ENCODE measurements at regions not wholly inside any gene's neighbourhood (a gene's known extent, or its start where the extent isn't known, plus 50 kb on each side); places are given as distances from the start of the nearest gene placed in this dataset.
A peak's percentile ranks its signal among the peaks of the same experiment; 100 is the strongest.

DNA sequence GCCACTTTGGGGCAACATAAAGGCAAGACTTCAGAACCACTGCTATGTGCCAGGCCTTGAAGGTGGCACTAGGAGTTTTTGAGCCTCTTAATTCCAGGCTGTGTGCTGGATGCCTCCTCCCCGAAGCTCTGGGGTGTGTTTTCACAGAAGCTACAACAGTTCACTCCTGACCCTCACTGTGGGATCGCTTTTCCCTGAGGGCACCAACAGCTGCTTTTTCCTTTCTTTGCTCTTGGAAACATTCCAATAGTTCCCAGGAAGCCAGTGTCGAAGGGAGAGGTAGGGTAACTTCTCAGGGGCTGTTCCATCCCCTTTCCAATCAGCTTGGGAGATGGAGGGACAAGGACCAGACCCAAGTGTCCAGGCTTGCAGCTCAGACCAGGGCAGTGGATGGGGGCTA is 153.4 kb downstream of the C1orf94 start:
- DNase-seq (ENCODE audit: low spot score) = no peak

DNA sequence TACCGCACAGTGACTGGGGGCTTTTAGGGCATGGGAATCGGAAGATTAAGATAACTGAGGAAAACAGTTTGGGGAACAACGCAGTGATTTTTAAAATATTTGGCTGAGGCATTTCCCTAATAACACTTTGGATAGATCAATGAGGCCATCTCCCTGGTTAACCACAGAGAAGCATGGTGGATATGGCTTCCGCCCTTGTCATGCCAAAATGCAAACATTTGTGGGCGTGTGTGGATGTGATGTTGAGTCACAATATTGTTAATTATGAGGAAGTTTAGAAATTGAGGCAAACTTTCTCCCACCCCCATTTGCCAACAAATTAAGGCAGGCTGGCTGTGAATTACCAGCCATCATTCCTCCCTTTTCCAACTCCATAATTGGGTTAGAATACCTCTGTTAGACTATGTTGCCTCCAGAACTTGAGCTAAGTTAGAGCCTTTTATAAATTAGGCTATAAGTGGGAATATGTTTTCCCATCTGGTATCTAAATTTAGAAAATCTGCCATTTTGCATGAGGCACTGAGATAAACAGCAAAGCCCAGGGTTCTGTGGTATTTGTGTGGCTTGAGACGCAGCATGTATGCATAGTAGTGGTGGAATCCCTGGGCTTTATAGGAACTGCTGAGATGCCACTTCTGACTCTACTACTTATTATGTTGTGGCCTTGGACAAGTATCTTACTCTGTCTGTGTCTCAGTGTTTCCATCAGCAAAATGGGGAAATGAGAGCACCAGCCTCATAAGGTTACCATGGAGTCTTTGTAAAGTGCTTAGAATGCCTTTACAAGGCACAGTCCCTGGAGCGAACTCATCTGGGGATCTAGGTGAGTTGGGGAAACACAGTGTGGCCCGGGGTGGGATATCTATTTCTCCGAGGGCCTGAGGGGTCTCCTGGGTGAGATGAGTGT is 154.6 kb downstream of the C1orf94 start:
- DNase-seq (ENCODE audit: low spot score) = peak; percentile 51

DNA sequence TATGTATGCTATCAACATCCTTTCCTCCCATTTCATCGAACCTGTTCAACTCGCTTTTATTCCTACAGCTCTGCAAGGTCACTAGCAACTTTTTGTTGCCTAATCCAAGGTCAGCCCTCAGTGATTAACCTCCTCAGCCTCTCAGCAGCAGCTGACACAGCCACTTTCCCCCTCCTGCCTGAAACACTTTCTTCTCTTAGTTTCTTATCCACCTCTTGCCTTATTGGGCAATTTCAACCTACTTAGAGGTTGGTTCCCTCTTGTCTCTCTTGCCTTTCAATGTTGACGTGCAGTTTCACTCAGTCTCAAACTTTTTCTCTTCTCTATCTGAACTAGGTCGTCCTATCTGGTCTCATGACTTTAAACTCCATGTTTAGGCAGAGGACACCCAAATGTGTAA is 156.3 kb downstream of the C1orf94 start:
- no peak for DNase-seq (ENCODE audit: low spot score)

DNA sequence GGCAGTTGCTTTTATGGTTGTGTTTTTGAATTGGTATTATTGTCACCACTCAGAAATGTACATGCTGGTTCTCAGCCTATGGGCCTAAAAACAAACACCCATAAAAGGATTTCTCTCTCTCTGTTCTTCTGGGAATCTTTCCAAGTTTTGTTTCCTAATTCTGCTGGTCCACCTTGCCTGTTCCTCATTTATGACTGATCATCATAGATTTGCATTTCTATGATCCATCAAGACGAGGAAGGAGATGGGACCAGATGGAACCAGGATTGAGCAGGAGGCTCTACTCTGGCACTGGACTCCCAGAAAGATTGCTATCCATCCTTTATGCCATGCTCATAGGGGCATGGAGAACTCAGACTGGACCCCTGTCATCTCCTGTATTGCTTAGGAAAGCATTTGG is 162.2 kb downstream of the C1orf94 start:
- DNase-seq (ENCODE audit: low spot score) = no peak

DNA sequence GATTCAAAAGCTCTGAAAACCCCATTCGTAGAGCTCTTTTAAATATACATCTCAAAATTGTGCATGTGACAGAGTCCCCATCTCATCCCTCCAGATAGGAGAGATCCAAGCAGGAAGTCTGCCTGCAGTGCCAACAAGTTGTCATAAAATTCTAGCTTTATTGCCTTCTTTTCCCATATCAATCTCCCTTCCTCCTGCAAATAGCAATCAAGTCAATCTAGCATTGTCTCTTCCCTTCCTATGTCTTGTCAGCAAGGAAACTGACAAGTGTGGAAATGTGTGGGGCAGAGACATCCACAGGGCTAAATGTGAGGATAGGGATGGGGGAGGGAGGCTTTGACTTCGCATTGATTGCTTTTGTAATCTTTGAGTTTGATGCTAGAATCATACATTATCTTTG is 165.2 kb downstream of the C1orf94 start:
- no peak for DNase-seq (ENCODE audit: low spot score)

DNA sequence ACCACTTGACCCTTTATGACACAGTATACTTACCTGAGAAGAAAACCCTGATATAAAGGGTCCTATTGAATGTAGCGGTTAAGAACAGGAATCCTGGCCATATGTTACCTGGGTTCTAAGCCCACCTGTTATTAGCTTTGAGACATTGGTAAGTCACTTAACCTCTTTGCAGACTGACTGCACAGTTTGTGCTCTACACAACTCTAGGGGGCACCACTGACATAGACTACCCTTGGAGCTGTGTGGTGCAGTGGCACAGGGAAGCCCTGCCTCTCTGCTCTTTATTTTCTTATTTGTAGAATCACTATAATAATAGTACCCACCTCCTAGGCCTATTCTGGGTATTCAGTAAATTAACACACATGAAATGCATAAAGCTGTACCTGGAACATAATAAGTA is 165.6 kb downstream of the C1orf94 start:
- DNase-seq (ENCODE audit: low spot score) = no peak

DNA sequence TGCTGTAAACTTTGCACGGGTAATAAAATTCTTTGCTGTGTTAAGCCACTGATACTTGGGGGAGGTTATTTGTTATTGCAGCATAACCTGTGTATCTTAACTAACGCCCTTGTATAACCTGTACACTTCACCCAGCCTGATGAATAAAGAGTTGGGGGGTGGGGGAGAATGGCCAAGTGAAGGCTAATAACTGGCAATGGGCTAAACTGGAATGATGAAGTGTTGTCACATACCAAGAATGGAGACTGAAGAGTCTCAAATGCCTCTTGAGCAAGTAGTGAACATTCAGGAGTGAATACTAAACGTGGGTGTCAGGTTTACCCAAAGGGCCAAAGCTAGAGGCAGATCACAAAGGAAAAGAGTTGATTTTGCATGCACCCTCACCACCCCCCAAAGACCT is 169.4 kb downstream of the C1orf94 start:
- no peak for DNase-seq (ENCODE audit: low spot score)

DNA sequence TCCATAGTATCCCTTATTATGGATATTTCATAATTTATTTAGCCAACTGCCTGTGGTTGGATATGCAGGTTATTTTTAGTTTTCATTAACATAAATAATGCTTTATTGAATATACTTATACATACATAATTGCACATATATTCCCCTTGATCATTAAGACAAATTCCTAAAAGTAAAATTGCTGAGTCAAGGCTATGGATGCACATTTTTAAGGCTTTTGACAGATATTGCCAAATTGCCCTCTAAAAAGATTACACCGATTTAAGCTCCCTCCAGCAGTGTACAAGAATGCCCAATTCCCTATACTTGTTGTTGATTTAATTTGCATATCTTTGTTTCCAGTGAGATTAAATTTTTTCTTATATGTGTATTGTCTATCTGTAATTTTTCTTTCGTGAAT is 176.7 kb downstream of the C1orf94 start:
- no peak for DNase-seq (ENCODE audit: low spot score)

DNA sequence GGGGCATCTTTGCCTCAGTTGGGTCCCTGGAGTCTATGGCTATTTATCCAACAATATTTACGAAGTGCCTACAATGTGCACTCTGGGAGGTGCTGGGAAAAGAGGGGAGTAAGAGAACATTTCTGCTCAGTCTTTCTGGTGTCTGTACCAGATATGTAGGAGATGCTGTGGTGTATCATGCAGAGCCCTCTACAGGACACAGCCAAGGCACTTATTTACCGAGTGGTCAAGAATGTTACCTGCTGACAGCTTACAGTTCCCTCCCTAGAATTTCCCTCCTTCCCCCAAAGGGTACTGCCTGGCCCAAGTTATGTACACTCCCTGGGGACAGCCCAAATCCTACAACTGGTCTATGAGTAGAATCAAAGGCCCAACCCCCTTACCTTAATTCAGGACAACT is 177.7 kb downstream of the C1orf94 start:
- no peak for DNase-seq (ENCODE audit: low spot score)

DNA sequence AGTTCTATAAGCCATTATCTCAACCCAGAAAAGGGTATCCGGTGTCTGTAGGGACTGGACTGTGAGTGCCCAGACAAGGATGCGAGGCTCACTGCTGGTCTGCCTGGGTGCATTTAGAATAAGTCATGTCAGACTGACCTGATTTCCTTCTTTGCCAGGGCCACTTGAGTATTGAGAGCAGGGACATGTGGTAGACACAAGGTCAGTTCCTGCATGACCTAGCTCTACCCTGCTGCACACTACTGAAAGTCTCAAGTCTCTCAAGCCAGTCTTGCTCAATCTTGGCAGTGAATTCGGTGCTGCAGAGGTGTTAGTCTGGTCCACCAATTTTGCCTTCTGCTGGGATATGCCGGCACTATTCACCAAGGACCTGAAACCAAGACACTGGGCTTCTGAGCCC is 180.1 kb downstream of the C1orf94 start:
- DNase-seq (ENCODE audit: low spot score) = no peak

DNA sequence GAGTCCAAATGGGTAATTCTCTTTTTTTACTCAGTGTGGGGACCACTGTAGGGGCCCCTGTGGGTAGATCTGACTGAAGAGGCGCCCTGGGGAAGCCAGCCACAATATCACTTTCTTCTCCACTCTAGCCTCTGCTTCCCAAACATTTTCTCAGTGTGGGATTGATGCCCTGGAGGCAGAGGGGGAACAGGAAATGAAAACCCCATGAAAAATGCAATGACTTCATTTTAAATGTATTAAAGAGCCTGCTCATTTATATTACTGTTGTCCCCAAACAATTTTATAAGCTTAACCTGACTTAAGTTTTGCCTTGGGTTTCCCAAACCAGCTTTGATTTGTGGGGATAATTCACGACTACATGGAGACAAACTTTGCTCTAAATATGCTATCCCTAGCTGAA is 181.9 kb downstream of the C1orf94 start:
- DNase-seq (ENCODE audit: low spot score) = no peak

DNA sequence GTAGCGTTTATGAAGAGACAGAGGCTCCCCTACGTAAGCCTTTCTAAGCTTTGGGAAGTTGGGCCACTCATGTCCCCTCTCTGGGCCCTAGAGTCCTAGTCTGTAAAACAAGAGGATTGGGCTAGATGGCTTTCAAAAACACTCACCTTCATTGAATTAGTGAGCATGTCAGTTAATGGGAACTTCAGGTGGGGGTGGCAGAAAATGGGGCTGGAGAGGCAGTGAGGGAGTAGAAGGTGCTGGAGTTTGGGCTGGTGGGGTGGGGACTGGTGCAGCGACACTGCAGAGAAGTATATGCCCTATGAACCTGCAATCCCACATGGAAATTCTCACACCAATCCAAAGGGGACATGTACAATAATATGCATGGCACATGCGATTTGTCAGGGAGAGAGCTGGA is 182.7 kb downstream of the C1orf94 start:
- DNase-seq (ENCODE audit: low spot score) = no peak

DNA sequence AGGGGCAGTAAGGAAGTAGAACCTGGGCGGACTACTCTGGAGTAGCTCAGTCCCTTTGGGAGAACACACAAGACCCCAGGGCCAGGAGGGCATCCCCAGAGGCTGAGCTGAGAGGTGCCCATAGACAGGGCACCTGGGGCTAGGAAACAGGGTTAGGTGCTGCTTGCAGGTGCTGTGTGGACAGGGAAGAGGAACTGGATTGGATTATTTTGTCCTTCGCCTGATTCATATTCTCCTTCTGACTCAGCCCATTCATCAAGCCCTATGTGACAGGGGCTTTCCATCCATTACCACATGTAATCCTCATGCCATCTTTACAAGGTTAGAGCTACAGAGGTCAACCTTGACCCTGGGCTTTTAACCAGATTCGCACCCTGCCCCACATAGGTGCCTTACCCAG is 183.9 kb downstream of the C1orf94 start:
- no peak for DNase-seq (ENCODE audit: low spot score)

DNA sequence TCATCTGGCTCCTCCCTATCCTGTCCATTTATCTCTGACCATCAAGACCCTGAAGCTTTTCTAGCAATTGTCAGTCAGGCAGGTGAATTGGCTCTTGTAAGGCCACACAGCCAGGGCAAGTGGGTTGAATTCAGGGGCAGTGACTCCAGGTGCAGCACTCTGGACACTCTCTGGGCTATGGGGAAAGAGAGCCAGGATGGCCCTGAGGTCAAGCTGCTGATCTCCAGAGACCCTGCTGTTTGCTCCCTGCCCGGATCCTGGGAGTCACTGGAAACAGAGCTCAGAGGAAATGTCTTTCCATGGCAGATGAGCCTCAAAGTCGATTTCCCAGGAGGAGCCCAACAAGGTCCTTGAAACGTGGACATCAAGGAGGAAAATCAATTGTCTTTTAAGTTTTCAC is 184.4 kb downstream of the C1orf94 start:
- no peak for DNase-seq (ENCODE audit: low spot score)

DNA sequence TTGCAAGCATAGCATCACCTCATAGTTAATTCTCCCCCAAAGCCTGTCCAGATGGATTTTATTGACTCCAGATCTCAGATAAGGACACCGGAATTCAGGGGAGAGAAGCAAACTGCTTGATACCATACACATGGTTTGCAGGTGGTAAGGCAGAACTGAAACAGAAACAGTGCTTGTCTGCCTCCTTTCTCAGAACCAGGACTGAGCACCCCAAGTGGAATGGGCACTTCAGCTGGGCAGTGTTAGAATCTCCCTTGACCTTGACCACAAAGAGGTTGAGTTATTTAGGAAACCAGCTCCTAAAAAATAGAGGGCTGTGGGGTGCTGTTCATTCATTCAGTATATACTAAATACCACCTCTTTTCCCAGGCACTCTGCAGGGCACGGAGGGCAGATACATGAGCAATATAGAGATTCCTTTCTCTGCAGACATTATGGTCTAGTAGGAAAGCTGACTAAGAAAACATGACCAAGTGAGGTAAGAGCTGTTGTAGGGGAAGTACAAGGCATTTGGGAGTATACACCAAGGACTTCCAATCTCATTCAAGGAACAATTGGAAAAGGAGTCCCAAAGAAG is 185.2 kb downstream of the C1orf94 start:
- peak; percentile 3 for DNase-seq (ENCODE audit: low spot score)

DNA sequence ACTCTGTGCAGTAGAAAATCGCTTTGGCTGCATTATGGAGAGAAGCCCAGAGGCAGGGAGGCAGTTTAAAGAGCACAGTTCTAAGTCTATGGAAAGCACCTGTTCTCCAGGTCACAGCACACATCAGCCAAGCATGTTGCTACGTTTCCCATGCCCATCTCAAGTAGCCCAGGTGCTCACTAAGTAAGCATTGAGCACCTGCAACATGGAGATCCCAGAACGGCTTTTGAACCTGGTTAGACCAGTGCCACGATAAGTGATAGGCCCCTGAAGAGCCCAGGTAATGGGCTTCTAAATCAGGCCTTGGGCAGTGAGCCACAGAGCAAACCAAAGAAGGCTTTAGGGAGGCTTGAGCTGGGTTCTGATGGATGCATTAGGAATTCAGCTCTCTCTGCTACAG is 186.2 kb downstream of the C1orf94 start:
- DNase-seq (ENCODE audit: low spot score) = no peak

DNA sequence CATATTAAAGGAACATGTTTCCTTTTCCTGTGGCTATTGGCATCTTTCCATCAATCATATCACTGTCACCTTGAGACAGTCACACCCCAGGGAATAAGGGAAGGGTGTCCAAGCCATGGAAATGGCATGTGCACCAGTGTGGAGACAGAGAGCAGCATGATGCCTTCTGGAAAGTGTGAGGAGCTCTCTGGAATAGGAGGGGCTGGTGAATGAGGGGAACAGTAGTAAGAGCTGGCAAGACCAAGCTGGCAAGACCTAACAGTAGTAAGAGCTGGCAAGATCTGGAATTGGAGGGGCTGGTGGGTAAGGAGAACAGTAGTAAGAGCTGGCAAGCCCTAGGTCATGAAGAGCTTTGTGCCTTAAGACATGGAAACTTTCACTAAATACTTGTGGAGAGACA is 186.7 kb downstream of the C1orf94 start:
- DNase-seq (ENCODE audit: low spot score) = no peak

DNA sequence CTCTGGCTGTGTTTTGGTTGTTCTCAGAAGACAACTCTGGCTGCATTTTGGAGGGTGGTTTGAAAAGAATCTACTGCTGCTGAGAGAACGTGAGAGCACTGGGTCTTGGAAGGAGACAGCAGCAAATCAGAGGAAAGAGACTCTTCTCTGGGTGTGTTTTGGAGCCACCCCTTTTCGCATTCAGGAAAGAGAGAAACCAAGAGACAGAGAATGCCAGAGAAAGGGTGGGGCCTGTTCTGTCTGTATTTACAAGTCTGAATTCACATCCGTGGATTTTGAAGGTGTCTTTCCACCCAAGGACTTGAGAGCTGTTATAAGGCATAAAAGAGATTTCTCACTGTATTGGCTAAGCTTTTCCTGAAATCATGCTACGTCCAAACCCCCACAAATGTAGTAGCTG is 187.2 kb downstream of the C1orf94 start:
- no peak for DNase-seq (ENCODE audit: low spot score)

DNA sequence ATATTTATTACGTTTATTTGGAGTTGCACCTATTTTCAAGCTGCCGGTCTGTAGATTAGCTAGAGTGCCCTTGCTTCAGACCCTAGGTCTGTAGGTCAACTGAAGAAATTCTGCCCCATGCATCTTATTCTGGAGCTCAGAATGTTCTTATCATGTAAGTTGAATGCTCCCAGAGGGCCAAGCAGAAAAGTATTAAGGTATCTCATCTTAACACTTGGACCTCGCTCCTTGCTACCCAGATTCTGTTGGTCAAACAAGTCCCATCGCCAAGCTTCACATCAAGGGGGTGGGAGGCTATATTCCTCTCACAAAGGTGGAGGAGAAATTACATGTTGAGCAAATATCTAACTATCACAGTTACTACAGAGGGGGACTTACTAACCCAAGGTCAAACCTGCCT is 187.7 kb downstream of the C1orf94 start:
- no peak for DNase-seq (ENCODE audit: low spot score)

DNA sequence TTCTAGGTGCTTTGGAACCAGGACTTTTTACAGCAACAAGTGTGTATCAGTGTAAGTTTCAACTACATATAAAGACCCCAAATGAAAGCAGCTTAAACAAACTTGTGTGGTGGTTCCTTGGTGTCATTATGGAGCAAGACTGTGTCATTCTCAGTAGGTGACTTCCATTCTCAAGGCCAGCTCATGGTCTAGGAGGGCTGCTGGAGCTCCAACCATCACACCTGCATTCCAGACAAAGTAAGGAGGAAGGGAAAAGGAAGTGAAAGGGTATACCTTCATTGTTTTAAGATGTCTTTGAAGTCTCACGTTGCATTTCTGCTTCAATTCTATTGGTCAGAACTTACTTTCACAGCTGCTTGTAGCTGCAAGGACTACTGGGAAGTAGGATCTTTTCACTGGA is 188.6 kb downstream of the C1orf94 start:
- DNase-seq (ENCODE audit: low spot score) = no peak

DNA sequence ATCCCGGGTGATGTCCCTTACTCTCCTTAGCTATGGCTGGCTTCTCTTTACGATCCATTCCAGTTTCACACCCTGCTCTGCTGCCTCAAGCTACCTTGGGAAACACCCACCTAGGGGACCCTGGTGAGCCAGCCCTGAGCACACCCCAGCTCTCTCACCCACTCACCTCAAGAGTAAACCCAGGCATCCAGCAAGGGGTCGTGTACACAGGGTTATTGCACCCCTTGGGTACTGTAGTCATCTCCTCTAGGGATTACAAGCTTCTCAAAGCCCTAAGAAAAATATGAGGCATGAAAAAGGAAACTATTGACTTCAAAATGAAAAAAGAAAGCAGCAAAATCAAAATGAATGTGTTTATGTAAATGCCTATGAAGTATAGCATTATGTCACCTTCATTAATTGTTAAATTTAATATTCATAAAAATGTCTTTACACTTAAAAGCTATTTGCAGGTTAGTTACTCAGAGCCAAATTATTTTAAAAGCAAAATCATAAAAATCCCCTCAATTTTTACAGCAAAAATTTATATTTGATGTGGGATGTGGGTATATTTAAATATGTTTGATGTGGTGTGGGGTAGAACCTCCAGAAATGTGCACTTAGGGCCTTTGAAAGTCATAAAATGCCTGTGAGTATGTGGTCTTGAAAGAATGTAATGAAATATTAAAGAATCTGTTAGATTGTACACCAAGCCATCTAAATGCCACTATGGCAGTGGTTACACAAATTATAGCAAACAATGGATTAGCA is 190.3 kb downstream of the C1orf94 start:
- no peak for DNase-seq (ENCODE audit: low spot score)

DNA sequence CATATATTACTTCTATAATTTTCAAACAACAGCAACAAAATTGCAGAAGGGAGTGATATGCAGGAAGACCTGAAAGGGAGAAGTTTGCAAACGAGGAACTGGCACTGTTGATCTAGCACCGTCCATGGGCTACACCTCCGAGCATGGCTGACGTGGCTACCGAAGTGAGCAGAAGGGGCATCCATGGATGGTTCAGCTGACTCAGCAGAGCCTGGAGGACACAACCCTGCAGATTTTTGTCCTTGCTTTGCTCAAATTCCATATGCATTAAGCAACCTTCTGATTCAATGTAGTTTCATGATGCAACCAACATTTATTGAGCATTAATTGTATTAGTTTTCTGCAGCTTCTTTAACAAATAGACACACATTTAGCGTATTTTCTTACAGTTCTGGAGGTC is 191.2 kb downstream of the C1orf94 start:
- no peak for DNase-seq (ENCODE audit: low spot score)

All from umbilical cord (tissue), 1 donor.